Astrocyte (in vitro differentiated cells and primary cell): ENCODE measurements at regions not wholly inside any gene's neighbourhood (a gene's known extent, or its start where the extent isn't known, plus 50 kb on each side); places are given as distances from the start of the nearest gene placed in this dataset.

Source experiments
- EZH2 ChIP-seq: IDR thresholded peaks from 2 replicates; pipeline ENCODE4 v1.6.1; 2012; ENCODE audit warnings: mild to moderate bottlenecking, low read length, inconsistent platforms; ENCODE audit not compliant: insufficient read depth
- TF ChIP-seq, protein P1 (sequence below): IDR thresholded peaks from 2 replicates; pipeline ENCODE4 v1.5.1; 2011; ENCODE audit warnings: low read depth, mild to moderate bottlenecking, inconsistent platforms, low read length, moderate library complexity; ENCODE audit not compliant: insufficient read depth

- TF ChIP-seq, protein P1, sequence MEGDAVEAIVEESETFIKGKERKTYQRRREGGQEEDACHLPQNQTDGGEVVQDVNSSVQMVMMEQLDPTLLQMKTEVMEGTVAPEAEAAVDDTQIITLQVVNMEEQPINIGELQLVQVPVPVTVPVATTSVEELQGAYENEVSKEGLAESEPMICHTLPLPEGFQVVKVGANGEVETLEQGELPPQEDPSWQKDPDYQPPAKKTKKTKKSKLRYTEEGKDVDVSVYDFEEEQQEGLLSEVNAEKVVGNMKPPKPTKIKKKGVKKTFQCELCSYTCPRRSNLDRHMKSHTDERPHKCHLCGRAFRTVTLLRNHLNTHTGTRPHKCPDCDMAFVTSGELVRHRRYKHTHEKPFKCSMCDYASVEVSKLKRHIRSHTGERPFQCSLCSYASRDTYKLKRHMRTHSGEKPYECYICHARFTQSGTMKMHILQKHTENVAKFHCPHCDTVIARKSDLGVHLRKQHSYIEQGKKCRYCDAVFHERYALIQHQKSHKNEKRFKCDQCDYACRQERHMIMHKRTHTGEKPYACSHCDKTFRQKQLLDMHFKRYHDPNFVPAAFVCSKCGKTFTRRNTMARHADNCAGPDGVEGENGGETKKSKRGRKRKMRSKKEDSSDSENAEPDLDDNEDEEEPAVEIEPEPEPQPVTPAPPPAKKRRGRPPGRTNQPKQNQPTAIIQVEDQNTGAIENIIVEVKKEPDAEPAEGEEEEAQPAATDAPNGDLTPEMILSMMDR: no peak
- no peak for TF ChIP-seq EZH2
Measured at GRCh38 chr10:2852574-2853323, 214.6 kb upstream of the PFKP start.
